Activated naive CD4-positive, alpha-beta T cell treated with anti-CD3 and anti-CD28 coated beads for 36 hours (primary cell): ENCODE measurements at regions not wholly inside any gene's neighbourhood (a gene's known extent, or its start where the extent isn't known, plus 50 kb on each side); places are given as distances from the start of the nearest gene placed in this dataset.

Source experiments
- CTCF ChIA-PET: fragments of 350-600 bp; sonication (Branson Sonifier 250); formaldehyde crosslinking; loops from one replicate; lab custom pipeline; 2021; ENCODE audit warnings: antibody characterized with exemption; lab: Charles Lee
- DNase-seq: peaks from one replicate; pipeline ENCODE4 v3.0.0-alpha.2; 2020
- H3K27ac Mint-ChIP-seq: one replicate; pipeline ENCODE4 v1.8.0; 2021; ENCODE audit warnings: mild to moderate bottlenecking, mixed read lengths
- H3K27me3 Mint-ChIP-seq: one replicate; pipeline ENCODE4 v1.8.0; 2021; ENCODE audit warnings: low read depth, mixed read lengths
- H3K36me3 Mint-ChIP-seq: one replicate; pipeline ENCODE4 v1.8.0; 2021; ENCODE audit warnings: low read depth, mixed read lengths
- H3K4me1 Mint-ChIP-seq: one replicate; pipeline ENCODE4 v1.8.0; 2021; ENCODE audit warnings: low read depth, mixed read lengths
- H3K4me3 Mint-ChIP-seq: one replicate; pipeline ENCODE4 v1.8.0; 2021; ENCODE audit warnings: mild to moderate bottlenecking, moderate library complexity, mixed read lengths
- H3K9me3 Mint-ChIP-seq: one replicate; pipeline ENCODE4 v1.8.0; 2021; ENCODE audit warnings: mixed read lengths
- intact Hi-C: fragments of 100-400 bp; cut with micrococcal nuclease; formaldehyde crosslinking; loops from one replicate; pipeline ENCODE4 v1.15.1; 2023

GRCh38 chr5:164289526-164289925 lies 784.1 kb downstream of the MAT2B start:
- H3K4me1 Mint-ChIP-seq: no peaks in the 10 kb centered on the region
- H3K9me3 Mint-ChIP-seq: peaks cover 13% of the 10 kb centered on the region
- H3K27me3 Mint-ChIP-seq: no peaks in the 10 kb centered on the region
- CTCF ChIA-PET: no interaction called here
- H3K27ac Mint-ChIP-seq: no peak overlapping the region
- intact Hi-C loops: no loop called here
- no peak overlapping the region for H3K4me3 Mint-ChIP-seq
- no peak for DNase-seq
- no peaks in the 10 kb centered on the region for H3K36me3 Mint-ChIP-seq

DNA sequence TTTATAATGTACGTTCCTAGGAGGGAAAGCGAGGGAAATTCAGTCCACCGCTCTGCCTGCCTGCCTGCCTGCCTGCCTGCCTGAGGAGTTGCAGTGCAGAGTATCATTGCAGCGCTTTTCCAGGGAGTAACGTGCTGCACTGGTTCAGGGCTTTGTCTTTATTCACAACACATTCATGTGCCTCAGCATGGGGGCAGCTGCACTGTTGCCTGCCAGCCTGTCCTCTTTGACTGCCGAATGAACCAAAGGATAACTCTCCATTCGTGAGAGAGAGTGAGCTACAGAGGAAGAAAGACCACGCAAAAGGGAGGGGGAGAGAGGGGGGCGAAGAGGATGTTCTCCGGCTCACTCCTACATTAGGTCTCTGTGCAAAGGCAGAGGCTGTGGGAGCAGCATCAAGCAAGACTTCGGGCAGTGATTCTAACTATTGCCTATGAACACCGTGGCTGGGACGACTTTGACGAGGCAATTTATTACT lies 791.2 kb downstream of the MAT2B start:
- no peaks in the 10 kb centered on the region for H3K4me1 Mint-ChIP-seq
- H3K4me3 Mint-ChIP-seq: no peak overlapping the region
- H3K36me3 Mint-ChIP-seq: no peaks in the 10 kb centered on the region
- intact Hi-C loops: no loop called here
- H3K27ac Mint-ChIP-seq: no peak overlapping the region
- no peak for DNase-seq
- H3K27me3 Mint-ChIP-seq: no peaks in the 10 kb centered on the region
- CTCF ChIA-PET: no interaction called here
- H3K9me3 Mint-ChIP-seq: no peaks in the 10 kb centered on the region

DNA sequence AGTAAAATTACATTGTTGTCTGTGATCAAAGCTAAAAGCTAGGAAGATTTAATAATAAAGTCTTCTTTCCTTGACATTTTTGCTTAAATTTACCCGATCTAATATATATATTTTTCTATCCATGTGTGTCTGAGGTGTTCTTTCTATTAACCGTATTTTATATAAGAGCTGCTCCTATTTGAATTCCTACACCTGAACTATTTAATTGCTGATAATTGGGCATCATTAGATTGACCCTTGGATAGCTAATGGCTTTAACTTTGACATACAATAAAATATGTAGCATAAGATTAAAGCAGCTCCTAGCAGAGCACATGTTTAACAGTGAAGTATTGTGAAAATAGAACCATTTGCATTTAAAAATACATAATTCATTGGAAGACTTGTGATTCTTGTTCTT lies 792.7 kb downstream of the MAT2B start:
- H3K27me3 Mint-ChIP-seq: no peaks in the 10 kb centered on the region
- no peaks in the 10 kb centered on the region for H3K9me3 Mint-ChIP-seq
- DNase-seq: no peak
- no peaks in the 10 kb centered on the region for H3K36me3 Mint-ChIP-seq
- H3K4me3 Mint-ChIP-seq: no peak overlapping the region
- intact Hi-C loops: no loop called here
- H3K27ac Mint-ChIP-seq: no peak overlapping the region
- no peaks in the 10 kb centered on the region for H3K4me1 Mint-ChIP-seq
- CTCF ChIA-PET: no interaction called here

GRCh38 chr5:164300295-164300694 lies 794.9 kb downstream of the MAT2B start:
- no peak for DNase-seq
- intact Hi-C loops: no loop called here
- no peaks in the 10 kb centered on the region for H3K27me3 Mint-ChIP-seq
- no peak overlapping the region for H3K27ac Mint-ChIP-seq
- no peak overlapping the region for H3K4me3 Mint-ChIP-seq
- H3K4me1 Mint-ChIP-seq: no peaks in the 10 kb centered on the region
- CTCF ChIA-PET: no interaction called here
- H3K36me3 Mint-ChIP-seq: no peaks in the 10 kb centered on the region
- H3K9me3 Mint-ChIP-seq: no peaks in the 10 kb centered on the region

DNA sequence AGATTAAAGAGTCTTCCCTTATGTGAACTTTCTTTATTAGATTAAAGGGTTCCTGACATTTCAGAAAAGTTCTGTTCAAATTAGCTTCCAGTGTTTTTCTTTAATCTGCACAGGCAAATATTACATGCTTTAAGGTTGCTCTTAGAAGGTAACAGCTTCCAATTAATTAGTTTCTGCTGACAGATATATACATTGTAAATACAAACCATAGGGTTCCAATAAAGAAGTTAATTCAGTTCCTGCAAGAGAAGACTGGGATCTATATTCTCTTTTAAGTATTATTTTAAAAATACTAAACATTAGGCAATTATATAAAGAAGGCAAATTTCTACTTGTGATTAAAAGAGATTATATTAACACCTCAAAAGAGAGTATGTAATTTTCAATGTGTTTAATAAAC lies 795.7 kb downstream of the MAT2B start:
- H3K27me3 Mint-ChIP-seq: no peaks in the 10 kb centered on the region
- H3K36me3 Mint-ChIP-seq: no peaks in the 10 kb centered on the region
- no peak overlapping the region for H3K27ac Mint-ChIP-seq
- CTCF ChIA-PET: no interaction called here
- no peak overlapping the region for H3K4me3 Mint-ChIP-seq
- DNase-seq: no peak
- H3K4me1 Mint-ChIP-seq: no peaks in the 10 kb centered on the region
- intact Hi-C loops: no loop called here
- no peaks in the 10 kb centered on the region for H3K9me3 Mint-ChIP-seq

GRCh38 chr5:164301708-164302107 lies 796.3 kb downstream of the MAT2B start:
- Mint-ChIP-seq H3K4me1 (no peaks in the 10 kb centered on the region), H3K27me3 (no peaks in the 10 kb centered on the region), H3K4me3 (no peak overlapping the region), H3K9me3 (peaks cover 3% of the 10 kb centered on the region), H3K27ac (no peak overlapping the region), H3K36me3 (no peaks in the 10 kb centered on the region)
- CTCF ChIA-PET: no interaction called here
- intact Hi-C loops: no loop called here
- DNase-seq: no peak

DNA sequence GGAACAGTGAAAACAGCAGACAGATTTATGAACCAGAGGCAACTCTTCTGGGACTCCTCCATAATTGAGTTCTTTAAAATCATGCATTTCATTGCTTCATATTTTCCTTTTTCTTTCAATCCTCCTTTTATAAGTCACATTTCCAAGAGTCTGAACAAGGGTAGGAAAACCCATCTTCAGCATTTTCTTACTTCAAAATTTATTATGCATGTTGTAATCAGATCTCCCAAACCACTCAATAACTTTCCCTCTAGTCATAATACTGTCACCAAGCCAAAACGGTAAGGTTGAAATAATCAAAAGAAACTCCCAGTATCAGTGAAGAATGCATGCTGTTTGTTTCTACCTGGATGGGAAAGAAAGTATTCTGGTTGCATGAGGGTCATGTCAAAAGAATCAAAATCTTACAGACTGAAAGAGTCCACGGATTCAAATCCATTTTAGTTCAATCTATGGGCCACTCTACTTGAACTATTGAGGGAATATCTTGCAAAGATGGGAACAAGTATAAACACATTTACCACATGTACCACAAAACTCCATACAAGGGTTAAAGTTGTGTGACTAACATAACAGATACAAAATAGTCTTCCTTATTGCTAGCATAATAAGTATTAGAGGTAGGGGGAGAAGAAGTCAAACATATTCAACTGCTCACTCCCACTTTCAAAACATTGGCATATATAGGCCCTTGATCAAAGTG lies 797.3 kb downstream of the MAT2B start:
- no peaks in the 10 kb centered on the region for H3K4me1 Mint-ChIP-seq
- peaks cover 3% of the 10 kb centered on the region for H3K9me3 Mint-ChIP-seq
- intact Hi-C loops: no loop called here
- H3K4me3 Mint-ChIP-seq: no peak overlapping the region
- no peak overlapping the region for H3K27ac Mint-ChIP-seq
- no peaks in the 10 kb centered on the region for H3K36me3 Mint-ChIP-seq
- CTCF ChIA-PET: no interaction called here
- no peaks in the 10 kb centered on the region for H3K27me3 Mint-ChIP-seq
- DNase-seq: no peak

DNA sequence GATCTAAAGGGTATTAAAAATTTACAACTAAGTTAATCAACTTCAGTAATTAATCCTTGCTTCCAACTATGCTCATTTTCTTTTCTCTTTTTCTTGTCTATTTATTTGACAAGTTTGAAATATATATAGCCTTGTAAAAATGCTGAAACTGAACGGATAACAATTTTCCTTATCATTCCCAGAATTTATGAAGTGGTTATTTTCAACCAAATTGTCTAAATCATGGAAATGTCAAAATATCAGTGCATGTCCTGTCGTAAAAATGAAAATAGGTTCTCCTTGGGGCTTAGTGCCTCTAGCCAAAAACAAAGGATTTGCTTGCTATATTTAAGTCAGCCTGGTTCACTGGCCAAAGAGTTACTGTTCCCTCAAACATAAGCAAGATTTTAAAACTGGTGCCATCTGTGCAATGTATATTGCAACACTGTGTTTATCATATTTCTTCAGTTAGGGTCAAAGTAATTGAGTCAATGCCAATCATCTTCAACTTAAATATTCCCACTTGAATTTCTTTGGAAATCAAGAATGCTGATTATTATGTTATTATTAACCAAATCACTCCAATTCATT lies 798.3 kb downstream of the MAT2B start:
- CTCF ChIA-PET: no interaction called here
- Mint-ChIP-seq H3K36me3 (no peaks in the 10 kb centered on the region), H3K9me3 (peaks cover 3% of the 10 kb centered on the region), H3K27ac (no peak overlapping the region), H3K27me3 (no peaks in the 10 kb centered on the region), H3K4me1 (no peaks in the 10 kb centered on the region), H3K4me3 (no peak overlapping the region)
- intact Hi-C loops: no loop called here
- no peak for DNase-seq

GRCh38 chr5:164306662-164307061 lies 801.2 kb downstream of the MAT2B start:
- H3K27me3 Mint-ChIP-seq: no peaks in the 10 kb centered on the region
- peaks cover 3% of the 10 kb centered on the region for H3K9me3 Mint-ChIP-seq
- H3K36me3 Mint-ChIP-seq: no peaks in the 10 kb centered on the region
- intact Hi-C loops: no loop called here
- H3K27ac Mint-ChIP-seq: no peak overlapping the region
- DNase-seq: no peak
- H3K4me1 Mint-ChIP-seq: no peaks in the 10 kb centered on the region
- no peak overlapping the region for H3K4me3 Mint-ChIP-seq
- CTCF ChIA-PET: no interaction called here

DNA sequence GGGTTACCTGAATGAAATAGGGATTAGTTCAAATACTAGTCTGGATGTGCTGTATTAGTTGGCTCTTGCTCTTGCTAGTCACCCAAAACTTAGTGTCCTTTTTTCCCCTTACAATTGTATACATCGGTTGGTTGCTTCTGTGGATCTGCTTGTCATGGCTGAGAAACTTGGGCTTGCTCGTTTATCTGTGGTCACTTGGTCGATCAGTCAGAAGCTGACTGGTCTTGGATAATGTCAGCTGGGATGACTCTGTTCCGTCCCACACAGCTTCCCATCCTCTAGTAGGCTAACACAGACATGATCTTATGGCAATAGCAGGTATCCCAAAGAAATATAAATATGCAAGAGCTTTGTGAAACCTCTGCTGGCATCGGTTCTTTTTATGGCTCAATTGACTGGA lies 807.4 kb downstream of the MAT2B start:
- H3K27me3 Mint-ChIP-seq: no peaks in the 10 kb centered on the region
- no peaks in the 10 kb centered on the region for H3K4me1 Mint-ChIP-seq
- no peaks in the 10 kb centered on the region for H3K36me3 Mint-ChIP-seq
- CTCF ChIA-PET: no interaction called here
- H3K27ac Mint-ChIP-seq: no peak overlapping the region
- DNase-seq: no peak
- H3K9me3 Mint-ChIP-seq: peaks cover 1% of the 10 kb centered on the region
- intact Hi-C loops: no loop called here
- no peak overlapping the region for H3K4me3 Mint-ChIP-seq

- intact Hi-C loops: no loop called here
- H3K4me3 Mint-ChIP-seq: no peak overlapping the region
- H3K27ac Mint-ChIP-seq: no peak overlapping the region
- no peak for DNase-seq
- CTCF ChIA-PET: no interaction called here
- no peaks in the 10 kb centered on the region for H3K4me1 Mint-ChIP-seq
- H3K36me3 Mint-ChIP-seq: no peaks in the 10 kb centered on the region
- no peaks in the 10 kb centered on the region for H3K9me3 Mint-ChIP-seq
- H3K27me3 Mint-ChIP-seq: no peaks in the 10 kb centered on the region
Measured at GRCh38 chr5:164317676-164318075, 812.3 kb downstream of the MAT2B start.

- no peak overlapping the region for H3K27ac Mint-ChIP-seq
- CTCF ChIA-PET: no interaction called here
- H3K4me1 Mint-ChIP-seq: no peaks in the 10 kb centered on the region
- no peaks in the 10 kb centered on the region for H3K9me3 Mint-ChIP-seq
- intact Hi-C loops: no loop called here
- no peak overlapping the region for H3K4me3 Mint-ChIP-seq
- no peaks in the 10 kb centered on the region for H3K36me3 Mint-ChIP-seq
- H3K27me3 Mint-ChIP-seq: no peaks in the 10 kb centered on the region
- no peak for DNase-seq
Measured at GRCh38 chr5:164319161-164319560, 813.7 kb downstream of the MAT2B start.

DNA sequence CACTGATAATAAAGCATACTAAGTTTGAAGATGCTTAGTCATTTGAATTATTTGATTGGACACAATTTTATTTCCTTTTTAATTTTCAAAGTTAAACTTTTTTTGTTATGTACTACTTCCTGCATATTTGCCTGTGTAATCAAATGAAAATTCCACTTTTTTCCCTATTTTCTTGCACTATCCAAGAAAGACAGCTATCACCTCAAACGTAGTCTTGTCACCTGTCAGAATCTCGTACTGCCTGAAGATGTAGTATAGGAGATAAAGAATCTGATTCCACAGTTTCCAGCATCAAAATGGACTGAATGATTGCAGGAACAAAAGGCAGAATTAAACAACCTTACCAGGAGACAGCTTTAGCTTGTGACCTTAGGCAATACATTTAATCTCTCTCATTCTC lies 818.8 kb downstream of the MAT2B start:
- no peak overlapping the region for H3K27ac Mint-ChIP-seq

More for the DNA sequence above, 818.8 kb downstream of the MAT2B start:
- H3K36me3 Mint-ChIP-seq: no peaks in the 10 kb centered on the region
- CTCF ChIA-PET: no interaction called here
- H3K4me3 Mint-ChIP-seq: no peak overlapping the region
- H3K4me1 Mint-ChIP-seq: no peaks in the 10 kb centered on the region
- intact Hi-C loops: no loop called here
- peaks cover 11% of the 10 kb centered on the region for H3K9me3 Mint-ChIP-seq
- no peaks in the 10 kb centered on the region for H3K27me3 Mint-ChIP-seq
- no peak for DNase-seq
